ENCODE measurements at regions not wholly inside any gene's neighbourhood (a gene's known extent, or its start where the extent isn't known, plus 50 kb on each side); places are given as distances from the start of the nearest gene placed in this dataset.

GRCh38 chr3:99434190-99434589 is 204.2 kb upstream of the COL8A1 start:
- TF ChIP-seq, protein P1, sequence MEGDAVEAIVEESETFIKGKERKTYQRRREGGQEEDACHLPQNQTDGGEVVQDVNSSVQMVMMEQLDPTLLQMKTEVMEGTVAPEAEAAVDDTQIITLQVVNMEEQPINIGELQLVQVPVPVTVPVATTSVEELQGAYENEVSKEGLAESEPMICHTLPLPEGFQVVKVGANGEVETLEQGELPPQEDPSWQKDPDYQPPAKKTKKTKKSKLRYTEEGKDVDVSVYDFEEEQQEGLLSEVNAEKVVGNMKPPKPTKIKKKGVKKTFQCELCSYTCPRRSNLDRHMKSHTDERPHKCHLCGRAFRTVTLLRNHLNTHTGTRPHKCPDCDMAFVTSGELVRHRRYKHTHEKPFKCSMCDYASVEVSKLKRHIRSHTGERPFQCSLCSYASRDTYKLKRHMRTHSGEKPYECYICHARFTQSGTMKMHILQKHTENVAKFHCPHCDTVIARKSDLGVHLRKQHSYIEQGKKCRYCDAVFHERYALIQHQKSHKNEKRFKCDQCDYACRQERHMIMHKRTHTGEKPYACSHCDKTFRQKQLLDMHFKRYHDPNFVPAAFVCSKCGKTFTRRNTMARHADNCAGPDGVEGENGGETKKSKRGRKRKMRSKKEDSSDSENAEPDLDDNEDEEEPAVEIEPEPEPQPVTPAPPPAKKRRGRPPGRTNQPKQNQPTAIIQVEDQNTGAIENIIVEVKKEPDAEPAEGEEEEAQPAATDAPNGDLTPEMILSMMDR (IDR thresholded peaks at IDR 0.05): no peak
- TF ChIP-seq EZH2 (IDR thresholded peaks at IDR 0.05): no peak

All from neural progenitor cell (in vitro differentiated cells).